ENCODE measurements at regions not wholly inside any gene's neighbourhood (a gene's known extent, or its start where the extent isn't known, plus 50 kb on each side); places are given as distances from the start of the nearest gene placed in this dataset.
"Not testable (repeated sequence)": the region's sequence is repeated elsewhere in the genome, so short reads cannot be mapped to it uniquely, and the experiment has no call there.

- ATAC-seq (no peak), DNase-seq (ENCODE audit: missing footprints) (no peak)
- intact Hi-C loops (cut with DNase I) = no loop called here
Measured at GRCh38 chr5:128701301-128701700, 163.3 kb upstream of the FBN2 start.

- no peak for DNase-seq (ENCODE audit: missing footprints)
- no peak for ATAC-seq
- intact Hi-C loops (cut with DNase I) = no loop called here
Measured at GRCh38 chr5:128703322-128703721, 165.3 kb upstream of the FBN2 start.

- ATAC-seq (no peak), DNase-seq (ENCODE audit: missing footprints) (no peak)
- intact Hi-C loops (cut with DNase I) = no loop called here
Measured at GRCh38 chr5:128706269-128706668, 168.2 kb upstream of the FBN2 start.

GRCh38 chr5:128708841-128709240, 170.8 kb upstream of the FBN2 start:
- intact Hi-C loops (cut with DNase I) = no loop called here
- DNase-seq (ENCODE audit: missing footprints) (no peak), ATAC-seq (no peak)

- intact Hi-C loops (cut with DNase I) = no loop called here
- ATAC-seq (no peak), DNase-seq (ENCODE audit: missing footprints) (no peak)
Measured at GRCh38 chr5:128711216-128711615, 173.2 kb upstream of the FBN2 start.

- DNase-seq (ENCODE audit: missing footprints) = no peak
- intact Hi-C loops (cut with DNase I) = no loop called here
- ATAC-seq = no peak
Measured at GRCh38 chr5:128714551-128714950, 176.5 kb upstream of the FBN2 start.

GRCh38 chr5:128722551-128722950, 184.5 kb upstream of the FBN2 start:
- DNase-seq (ENCODE audit: missing footprints) (no peak), ATAC-seq (no peak)
- intact Hi-C loops (cut with DNase I) = no loop called here

- intact Hi-C loops (cut with DNase I); ATAC-seq; DNase-seq (ENCODE audit: missing footprints): not testable (repeated sequence)
Measured at GRCh38 chr5:128730021-128730420, 192.0 kb upstream of the FBN2 start.

GRCh38 chr5:128735656-128736055, 197.6 kb upstream of the FBN2 start:
- DNase-seq (ENCODE audit: missing footprints); ATAC-seq; intact Hi-C loops (cut with DNase I): not testable (repeated sequence)

- intact Hi-C loops (cut with DNase I) = no loop called here
- ATAC-seq (peak; percentile 50), DNase-seq (ENCODE audit: missing footprints) (peak; percentile 31)
Measured at GRCh38 chr5:128736553-128736952, 198.5 kb upstream of the FBN2 start.

- intact Hi-C loops (cut with DNase I) = no loop called here
- ATAC-seq = peak; percentile 26
- no peak for DNase-seq (ENCODE audit: missing footprints)
Measured at GRCh38 chr5:128749136-128749898, 211.3 kb upstream of the FBN2 start.

GRCh38 chr5:128750155-128750554, 212.1 kb upstream of the FBN2 start:
- ATAC-seq = no peak
- intact Hi-C loops (cut with DNase I) = no loop called here
- no peak for DNase-seq (ENCODE audit: missing footprints)

GRCh38 chr5:128757196-128757959, 207.9 kb upstream of the SLC27A6 start:
- ATAC-seq = no peak
- no peak for DNase-seq (ENCODE audit: missing footprints)
- intact Hi-C loops (cut with DNase I) = no loop called here

GRCh38 chr5:128762661-128763306, 202.5 kb upstream of the SLC27A6 start:
- no peak for DNase-seq (ENCODE audit: missing footprints)

GRCh38 chr5:128763321-128763720, 202.0 kb upstream of the SLC27A6 start:
- DNase-seq (ENCODE audit: missing footprints) = no peak
- ATAC-seq = peak; percentile 67
- intact Hi-C loops (cut with DNase I) = no loop called here

More at GRCh38 chr5:128762661-128763306, 202.5 kb upstream of the SLC27A6 start:
- ATAC-seq = no peak
- intact Hi-C loops (cut with DNase I) = no loop called here

GRCh38 chr5:128764601-128765310, 200.5 kb upstream of the SLC27A6 start:
- ATAC-seq (peak; percentile 67), DNase-seq (ENCODE audit: missing footprints) (no peak)
- intact Hi-C loops (cut with DNase I) = no loop called here

GRCh38 chr5:128765448-128766061, 199.7 kb upstream of the SLC27A6 start:
- DNase-seq (ENCODE audit: missing footprints) = no peak
- intact Hi-C loops (cut with DNase I) = no loop called here
- no peak for ATAC-seq

GRCh38 chr5:128766406-128766805, 198.9 kb upstream of the SLC27A6 start:
- ATAC-seq = no peak
- DNase-seq (ENCODE audit: missing footprints) = no peak
- intact Hi-C loops (cut with DNase I) = no loop called here

GRCh38 chr5:128770907-128771306, 194.4 kb upstream of the SLC27A6 start:
- ATAC-seq (no peak), DNase-seq (ENCODE audit: missing footprints) (no peak)
- intact Hi-C loops (cut with DNase I) = no loop called here
